GM19463 (cell line): ENCODE measurements at regions not wholly inside any gene's neighbourhood (a gene's known extent, or its start where the extent isn't known, plus 50 kb on each side); places are given as distances from the start of the nearest gene placed in this dataset.

Experiments
- ATAC-seq: cut with Tn5 transposase; IDR thresholded peaks from one replicate; pipeline ENCODE4 v1.9.1; 2021; ENCODE audit warnings: mild to moderate bottlenecking, moderate library complexity; ENCODE audit not compliant: unreplicated experiment

DNA sequence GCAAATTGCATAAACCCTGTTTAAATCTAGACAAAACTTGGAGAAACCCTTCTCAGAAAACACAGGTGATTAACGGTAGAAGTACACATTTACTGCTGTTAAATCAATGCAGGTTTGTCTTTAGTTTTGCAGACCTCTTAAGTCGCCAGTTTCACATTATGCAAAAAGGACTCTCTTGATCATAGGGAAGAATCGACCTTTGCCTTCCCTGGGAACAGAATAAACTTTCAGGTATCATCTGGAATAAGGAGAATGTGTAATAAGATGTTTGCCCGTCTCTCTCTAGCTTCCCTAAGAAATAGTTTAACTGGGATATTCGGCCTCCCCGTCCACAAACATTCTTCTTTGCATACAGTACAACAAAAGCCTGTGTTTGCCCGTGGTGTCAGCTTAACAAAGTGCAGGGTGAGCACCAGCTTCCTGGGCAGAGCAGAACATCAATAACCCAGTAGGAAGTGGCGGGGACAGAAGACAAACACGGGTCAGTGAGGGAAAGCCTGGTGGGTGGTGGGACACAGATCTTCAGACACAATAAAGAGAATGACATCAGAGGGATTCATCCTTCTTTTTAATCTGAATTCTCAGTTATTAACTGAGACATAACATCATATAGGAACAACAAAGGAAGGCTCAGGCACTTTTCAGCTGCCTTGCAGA, 1077.7 kb upstream of the SLC10A2 start:
- no peak for ATAC-seq

DNA sequence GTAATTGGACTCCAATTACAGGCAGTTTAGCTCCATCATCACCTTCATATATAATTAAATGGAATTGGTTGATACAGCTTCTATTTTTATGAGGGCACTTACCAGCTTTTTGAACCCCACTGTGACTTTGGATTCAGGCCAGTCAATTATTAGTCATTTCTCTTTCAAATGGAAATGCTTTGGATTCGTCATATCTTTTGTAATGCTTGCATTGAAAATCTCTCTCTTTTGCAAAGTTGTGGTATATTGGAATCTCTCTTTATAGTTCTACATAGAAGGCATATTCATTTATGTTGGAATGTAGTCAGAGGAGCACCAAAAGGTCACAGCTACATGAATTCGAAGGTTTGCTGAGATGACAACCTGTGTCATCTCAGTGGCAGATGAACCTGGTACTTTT, 1074.3 kb upstream of the SLC10A2 start:
- no peak for ATAC-seq

DNA sequence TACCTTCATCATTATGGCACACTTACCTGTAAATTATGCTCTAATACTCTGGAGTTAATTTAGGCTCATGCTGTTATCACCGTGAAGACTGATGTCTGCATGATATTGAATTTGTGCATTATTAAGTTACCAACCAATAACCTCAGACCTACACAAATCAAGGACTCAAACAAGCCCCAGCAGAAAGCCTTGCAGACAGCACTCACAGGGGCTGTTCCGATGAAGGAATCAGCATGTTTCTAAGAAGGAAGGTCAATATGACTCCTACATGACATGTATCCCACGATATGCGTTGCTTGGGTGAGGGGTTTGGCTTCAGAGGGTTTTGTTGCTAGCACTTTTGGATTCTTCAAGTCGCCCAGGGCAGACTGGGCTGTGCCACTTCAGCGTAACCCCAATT, 1071.2 kb upstream of the SLC10A2 start:
- ATAC-seq: no peak

DNA sequence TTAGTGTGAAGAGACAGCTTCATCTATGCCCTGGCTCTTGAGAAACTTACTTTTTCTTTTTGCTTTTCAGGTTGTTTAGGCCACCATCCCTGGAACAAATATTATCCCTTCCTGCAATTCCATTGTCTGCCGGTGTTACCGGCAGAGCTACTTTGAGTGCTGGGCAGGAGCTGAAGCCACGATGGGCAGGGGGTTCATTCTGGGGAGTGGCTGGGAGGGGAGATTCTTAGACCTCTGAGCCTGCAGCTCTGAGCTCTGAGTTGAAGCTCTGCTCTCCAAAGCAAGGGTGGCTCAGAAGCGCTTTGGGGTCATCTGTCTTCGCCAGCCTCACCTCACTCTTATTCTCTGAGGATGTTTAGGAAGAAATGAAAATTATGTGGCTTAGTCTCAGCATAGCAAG, 1066.6 kb upstream of the SLC10A2 start:
- no peak for ATAC-seq

DNA sequence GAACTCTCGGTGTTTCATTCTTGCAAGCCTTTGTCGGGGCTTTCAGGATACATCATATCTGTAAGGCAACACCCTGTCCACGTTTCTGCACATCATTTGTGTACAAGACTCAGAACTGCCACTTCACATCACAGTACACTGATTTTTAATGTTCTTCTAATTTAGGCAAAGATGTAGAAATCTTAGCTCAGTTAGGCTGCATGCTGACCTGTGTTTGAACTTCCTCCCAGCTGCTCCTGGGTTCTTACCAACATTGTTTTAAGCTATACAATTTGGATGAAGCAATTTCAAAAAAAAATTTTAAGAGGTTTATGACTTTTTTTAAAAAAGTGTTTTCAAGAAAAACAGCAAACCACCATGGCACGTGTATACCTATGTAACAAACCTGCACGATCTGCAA, 1047.9 kb upstream of the SLC10A2 start:
- no peak for ATAC-seq

DNA sequence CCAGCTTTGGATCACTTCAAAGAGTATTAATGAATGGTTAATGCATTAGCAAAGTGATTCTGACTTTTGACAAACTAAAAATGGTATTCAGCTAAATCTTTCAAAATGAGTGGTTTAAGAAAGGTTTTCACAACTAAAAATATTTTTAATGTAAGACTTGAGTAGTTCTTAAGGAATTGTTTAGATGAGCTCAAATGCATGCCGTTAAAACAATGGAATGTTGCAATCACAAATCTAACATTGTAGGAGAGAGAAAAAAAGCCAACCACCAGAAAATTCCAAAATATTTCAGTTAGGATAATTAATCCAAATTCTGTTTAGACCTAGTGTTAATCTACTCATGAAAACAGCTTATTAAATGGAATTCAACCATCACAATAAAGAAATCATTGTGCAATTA, 1044.8 kb upstream of the SLC10A2 start:
- ATAC-seq: no peak

DNA sequence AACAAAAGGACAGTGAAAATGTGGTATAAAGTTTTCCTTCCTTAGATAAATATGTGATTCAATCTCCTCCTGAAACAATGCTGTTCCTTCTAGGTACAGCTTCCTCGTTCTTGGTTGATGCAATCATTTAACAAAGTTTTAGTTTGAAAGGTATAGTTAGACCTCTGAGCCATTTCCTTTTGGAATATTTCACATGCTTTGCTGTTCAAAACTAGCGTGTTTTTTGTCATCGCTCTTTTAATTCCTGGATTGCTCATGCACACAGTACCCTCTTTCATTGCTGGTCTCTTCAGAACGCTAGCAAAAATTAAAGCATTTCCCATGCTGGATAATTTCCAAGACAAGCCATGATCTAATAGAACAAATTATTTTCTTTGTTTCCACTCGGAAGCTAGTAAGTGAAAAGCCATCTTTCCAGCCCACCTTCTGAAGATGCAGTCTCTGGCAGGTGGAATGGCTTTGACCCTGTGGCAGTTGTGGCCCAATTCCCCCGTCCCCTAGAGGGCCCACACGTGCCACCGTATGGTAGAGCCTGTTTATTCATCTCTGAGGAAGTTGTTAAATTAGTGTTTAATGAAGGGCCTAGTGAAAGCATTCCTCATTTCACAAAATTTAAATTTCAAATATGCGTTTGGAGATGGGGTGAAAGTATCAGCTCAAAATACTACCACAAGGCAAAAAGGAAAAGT, 1040.6 kb upstream of the SLC10A2 start:
- ATAC-seq: no peak

DNA sequence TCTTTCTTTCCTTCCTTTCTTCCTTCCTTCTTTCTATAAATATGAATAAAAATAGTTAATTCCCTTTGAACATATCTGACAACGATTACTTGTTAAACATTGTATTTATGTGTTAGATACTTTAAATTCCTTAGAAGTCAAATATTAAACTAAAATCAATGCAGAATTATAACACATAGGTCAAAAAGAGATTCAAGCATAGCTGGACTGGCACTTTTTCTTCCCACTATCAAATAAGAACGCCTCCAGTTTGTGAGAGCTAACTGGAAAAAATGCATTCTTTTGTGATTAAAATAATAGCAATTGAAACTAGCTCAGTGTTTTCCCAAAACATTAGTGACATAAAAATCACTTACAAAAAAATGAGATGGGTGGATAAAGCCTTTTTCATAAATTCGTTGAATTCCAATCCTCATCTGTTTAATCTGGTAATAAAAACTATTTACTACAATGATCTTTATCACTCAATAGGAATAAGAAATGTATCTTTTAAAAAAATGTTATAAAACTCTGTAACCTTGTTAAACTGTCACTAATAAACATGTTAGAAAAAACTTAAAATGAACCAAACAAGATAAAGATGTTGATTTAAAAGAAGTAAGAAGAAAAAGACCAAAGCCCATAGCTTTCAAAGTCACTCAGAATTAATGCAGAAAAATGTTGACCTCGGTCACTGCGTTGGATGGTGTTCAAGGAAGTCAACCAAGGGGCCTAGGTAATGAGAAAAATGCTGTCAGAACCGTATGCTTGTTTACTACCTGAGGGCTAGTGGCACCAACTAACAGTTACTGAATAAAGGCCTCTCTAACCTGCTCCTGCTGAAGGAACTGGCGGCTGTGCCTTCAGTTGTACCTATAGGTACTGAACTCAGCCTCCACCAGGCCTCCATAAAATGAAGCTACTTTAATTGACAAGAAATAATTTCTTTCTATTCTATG, 1039.5 kb upstream of the SLC10A2 start:
- ATAC-seq: no peak

DNA sequence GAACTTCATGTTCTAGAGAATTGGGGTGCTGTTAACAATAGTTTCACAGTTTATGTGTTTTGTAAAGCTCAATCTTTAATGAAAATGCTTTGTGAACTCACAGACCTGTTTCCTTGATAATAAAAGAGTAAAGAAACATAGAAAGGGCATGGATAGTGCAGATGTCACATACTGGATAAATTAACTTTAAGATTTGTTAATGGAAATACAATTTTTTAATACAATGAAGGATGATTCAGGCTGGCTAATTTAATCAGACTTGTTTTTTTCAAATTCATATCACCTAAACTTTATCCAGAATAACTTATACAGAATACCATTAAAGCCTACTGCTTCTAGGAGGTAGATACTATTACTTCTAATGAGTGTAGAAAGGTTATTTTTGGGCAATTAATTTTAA, 1033.5 kb upstream of the SLC10A2 start:
- ATAC-seq: no peak

DNA sequence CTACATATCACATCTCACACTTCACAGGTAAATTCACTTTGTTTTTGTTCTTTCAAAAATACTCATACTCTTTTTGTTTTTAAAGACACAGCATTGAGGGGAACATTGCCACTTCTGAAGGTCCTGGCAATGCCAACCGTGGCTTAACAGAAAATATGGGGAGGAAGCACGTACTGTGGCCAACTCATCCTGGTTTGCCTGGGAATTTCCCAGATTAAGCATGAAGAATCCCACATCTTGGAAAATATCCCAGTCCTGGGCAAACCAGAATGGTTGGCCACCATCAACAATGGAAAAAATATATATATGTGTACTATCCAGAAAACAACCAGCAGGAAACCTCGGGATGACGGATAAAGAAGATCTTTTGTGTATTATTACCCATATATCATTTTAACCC, 1032.2 kb upstream of the SLC10A2 start:
- no peak for ATAC-seq

DNA sequence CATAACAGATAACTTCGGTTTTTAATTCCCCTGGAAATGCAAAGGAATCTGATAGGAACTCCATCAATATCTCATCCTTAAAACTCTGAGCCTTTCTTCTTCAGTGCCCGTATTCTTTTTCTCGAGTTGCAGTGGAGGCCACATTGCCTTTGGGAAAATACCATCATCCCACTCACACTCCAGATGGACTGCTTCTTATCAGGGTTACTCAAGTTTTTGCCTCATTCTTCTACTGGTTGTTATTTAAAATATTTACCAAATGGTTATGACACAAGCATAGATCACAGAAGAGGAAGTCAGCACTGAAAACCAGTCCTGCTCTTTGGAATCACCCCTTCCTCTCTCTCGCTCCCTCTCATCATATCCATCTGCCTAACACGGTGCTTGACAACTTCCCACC, 1020.5 kb upstream of the SLC10A2 start:
- no peak for ATAC-seq

DNA sequence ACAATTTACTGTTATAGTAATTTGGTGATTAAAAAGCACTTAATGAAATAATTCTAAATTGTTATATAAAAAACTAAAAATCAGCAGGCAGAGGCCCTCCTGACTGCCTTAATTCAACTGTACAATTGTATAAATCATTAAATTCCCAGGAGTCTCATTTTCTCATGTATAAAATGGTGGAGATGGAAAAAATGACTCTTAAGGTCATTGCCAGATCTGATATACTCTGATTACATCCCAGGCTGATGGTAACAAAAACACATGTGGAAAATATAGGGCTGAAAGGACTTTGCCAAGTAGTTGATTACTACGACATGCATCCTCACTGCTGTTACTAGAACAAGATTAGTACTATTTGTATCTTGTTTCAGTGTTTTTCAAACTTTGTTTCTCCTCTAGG, 1020.0 kb upstream of the SLC10A2 start:
- no peak for ATAC-seq

DNA sequence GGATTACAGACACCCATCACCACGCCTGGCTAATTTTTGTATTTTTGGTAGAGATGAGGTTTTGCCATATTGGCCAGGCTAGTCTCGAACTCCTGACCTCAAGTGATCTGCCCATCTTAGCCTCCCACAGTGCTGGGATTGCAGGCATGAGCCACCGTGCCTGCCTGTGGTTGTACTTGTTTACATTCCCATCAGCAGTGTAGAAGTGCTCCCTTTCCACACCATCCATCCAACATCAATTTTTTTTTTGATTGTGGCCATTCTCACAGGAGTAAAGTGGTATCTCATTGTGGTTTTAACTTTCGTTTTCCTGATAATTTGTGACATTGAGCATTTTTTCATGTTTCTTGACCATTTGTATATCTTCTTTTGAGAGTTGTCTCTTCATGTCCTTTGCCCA, 1019.4 kb upstream of the SLC10A2 start:
- no peak for ATAC-seq

DNA sequence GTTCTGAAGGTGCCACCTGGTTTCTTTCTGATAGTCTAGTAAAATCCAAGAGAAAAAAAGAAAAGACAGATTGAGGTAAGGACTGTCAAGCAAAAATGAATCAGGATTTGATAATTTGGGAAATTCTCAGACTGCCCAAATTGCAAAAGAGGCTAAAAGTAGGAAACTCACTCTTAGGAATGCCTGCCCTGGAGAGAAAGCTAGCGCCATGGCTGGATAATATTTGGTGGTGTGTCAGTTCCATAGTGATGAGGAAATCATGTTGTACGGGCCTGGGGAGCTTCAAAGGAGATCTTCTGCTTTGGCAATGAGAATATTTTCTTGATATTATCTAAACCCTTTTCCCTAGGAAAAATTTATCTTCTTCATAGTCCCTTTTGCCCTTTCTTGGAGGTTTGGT, 1008.1 kb upstream of the SLC10A2 start:
- ATAC-seq: no peak

DNA sequence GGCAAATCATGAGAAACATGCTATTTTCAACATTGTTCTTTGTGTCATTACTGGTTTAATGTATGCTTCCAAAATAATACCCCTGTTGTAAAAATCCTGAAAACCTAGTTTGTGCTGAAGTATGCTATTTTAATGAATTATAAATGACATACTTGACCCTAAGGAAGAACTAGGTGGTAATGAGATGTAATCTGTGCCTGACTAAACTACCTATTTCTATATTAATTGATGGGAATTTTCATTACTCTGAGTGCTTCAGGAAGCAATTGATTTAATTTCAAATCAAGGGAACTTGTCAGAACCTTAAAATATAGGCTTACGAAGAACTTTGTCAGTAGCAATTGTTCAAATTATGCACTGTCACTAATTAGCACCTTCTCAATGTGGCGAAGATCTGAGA, 1005.6 kb upstream of the SLC10A2 start:
- no peak for ATAC-seq

DNA sequence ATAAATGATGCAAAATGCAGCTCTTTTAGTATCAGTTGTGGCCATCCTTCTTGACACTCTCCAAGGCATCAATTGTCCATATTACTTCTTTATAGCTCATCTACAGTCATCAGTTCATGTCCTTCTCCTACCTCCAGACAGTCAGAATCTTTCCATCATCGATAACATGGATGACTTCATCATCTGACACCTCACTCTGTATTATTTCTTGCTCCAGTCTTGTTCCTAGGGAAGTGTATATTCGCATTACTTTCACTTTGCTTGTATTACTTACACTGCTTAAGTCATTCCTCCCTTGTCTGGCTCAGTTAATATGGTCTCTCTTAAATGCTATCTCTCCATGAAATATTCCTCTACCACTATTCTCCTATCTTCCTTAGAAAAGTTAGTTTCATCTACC, 999.1 kb upstream of the SLC10A2 start:
- ATAC-seq: no peak

DNA sequence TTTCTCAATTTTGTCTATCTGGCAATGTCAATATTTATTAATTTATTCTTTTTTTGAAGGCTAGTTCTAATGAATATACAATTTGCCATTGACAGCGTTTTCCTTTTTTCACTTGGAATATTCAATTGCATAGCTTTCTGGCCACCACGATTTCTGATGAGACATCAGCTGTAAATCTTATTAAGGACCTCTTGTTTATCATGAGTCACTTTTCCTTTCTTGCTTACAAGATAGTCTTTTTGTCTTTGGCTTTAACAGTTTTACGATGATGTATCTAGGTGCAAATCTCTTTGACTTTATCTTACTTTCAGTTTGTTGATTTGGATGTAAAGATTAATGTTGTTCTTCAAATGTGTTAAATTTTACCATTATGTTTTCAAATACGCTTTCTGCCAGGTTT, 991.6 kb upstream of the SLC10A2 start:
- ATAC-seq: no peak

DNA sequence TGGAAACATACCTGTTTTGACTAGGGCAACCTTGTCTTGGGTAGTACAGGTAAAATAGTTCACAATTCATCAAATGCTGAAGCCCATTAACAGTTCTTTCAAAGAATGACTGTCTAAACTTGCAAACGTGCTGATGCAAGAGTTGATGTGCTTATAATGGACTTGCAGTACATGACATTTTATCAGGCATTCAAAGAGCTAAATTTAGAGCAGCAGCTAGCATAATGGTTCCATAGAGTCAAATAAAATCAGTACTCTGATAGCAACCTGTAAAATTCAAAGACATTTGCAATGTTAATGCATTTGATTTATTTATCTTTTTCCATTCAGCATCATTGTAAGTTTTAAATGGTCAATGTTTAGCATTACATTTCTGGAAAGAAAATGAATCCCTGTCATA, 979.7 kb upstream of the SLC10A2 start:
- ATAC-seq: no peak

DNA sequence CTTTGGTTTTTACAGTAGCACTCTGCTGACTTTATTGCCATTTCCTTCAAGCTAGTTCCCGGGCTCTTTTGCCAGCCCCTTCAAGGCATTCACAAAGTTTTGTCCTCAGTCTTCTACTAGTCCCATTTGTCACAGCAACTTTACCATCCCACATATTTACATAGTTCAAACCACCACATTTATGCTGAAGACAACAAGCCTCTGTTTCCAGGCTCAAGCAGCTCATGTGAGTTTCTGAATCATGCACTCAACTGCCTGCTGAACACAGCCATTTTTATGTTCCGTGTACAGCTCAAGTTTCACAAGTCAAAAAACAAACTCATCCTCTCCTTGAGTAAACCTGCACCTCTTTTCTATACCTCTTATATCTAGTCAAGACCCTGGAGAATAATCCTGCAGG, 977.0 kb upstream of the SLC10A2 start:
- ATAC-seq: no peak

DNA sequence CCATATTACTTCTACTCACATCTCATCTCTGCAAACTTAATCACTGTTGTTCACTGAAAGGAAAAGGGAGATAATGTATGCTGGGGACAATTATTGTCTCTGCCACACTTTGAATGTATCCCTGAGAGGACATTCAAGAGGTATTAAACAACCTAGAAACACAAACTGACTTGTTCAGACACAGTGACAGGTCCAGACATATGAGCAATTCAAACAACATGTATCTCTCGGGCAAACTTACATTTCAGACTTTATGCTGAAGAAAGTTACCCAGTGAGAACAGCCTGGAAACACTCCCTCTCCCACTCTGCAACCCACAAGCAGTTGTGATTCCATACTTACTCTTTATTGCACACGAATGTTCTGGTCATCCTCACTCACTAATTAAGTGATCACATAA, 968.7 kb upstream of the SLC10A2 start:
- ATAC-seq: no peak

DNA sequence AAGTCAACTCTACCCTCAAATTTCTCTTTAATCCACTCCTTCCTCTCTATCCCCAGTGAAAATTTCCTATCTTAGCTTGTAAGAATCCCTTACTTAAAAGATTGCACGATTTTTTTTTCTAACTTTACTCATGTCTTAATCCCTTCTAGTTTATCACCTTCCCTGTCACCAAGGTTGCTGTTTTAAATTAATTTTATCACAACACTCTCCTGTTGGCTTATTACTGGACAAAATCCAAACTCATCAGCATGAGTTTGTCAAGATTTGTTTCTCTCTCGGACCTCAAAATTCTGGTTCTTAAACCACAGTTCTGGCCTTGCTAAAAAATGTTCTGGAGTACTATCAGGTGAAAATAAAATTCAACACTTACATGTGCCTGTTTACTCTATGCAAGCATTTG, 959.1 kb upstream of the SLC10A2 start:
- no peak for ATAC-seq
